ENCODE measurements at regions not wholly inside any gene's neighbourhood (a gene's known extent, or its start where the extent isn't known, plus 50 kb on each side); places are given as distances from the start of the nearest gene placed in this dataset.

DNA sequence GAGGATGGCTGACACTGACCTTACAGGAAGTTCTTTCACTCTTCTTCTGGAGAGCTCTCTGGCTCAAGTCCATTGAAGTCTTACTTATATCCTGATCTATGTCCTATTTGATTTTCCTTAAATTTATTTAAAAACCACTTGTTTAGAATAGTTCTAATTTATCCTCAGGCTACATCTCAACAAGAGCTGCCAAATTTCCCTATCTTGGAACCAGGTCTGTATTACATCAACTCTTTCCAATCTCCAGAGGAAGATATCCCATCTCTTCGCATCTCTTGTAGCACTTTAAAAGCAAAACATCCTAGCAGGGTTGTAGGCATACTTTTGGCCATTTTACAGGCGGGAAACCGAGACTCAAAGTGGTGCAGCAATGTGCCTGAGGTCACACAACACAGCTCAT, 290.5 kb upstream of the TEX13C start:
- H3K4me1 Mint-ChIP-seq = 0 out of 4 replicates have a peak, but pooled peaks cover 0 to 5% of the 10 kb centered on the region in 2 experiments
- no peaks in the 10 kb centered on the region for H3K36me3 Mint-ChIP-seq (ENCODE audit: insufficient read depth in 1 of 3, low read depth in 3 of 3)
- Histone ChIP-seq H2AK5ac (ENCODE audit: insufficient read length, low read length) (no peak overlapping the region), H2BK12ac (ENCODE audit: insufficient read length, low read depth, low read length) (no peak overlapping the region), H3K14ac (ENCODE audit: insufficient read depth, low read length) (no peak overlapping the region), H4K91ac (ENCODE audit: insufficient read length, low read depth, low read length) (no peak overlapping the region), H3K56ac (ENCODE audit: insufficient read length, low read depth, low read length) (no peak overlapping the region), H3K27ac (ENCODE audit: insufficient read length, low read depth, low read length) (no peak overlapping the region), H2BK15ac (ENCODE audit: low read depth, low read length) (no peak overlapping the region), H3K23me2 (ENCODE audit: insufficient read length, low read depth, low read length, poor library complexity, severe bottlenecking) (no peaks in the 10 kb centered on the region), H3K4me2 (ENCODE audit: insufficient read depth, insufficient read length, low read length) (no peak overlapping the region), H3K79me1 (ENCODE audit: insufficient read depth, low read depth, low read length, poor library complexity, severe bottlenecking) (no peaks in the 10 kb centered on the region), H4K8ac (replicated peaks; ENCODE audit: insufficient read length, low read depth, low read length) (no peak overlapping the region), H3K4ac (ENCODE audit: low read depth, low read length) (no peak overlapping the region), H3K18ac (ENCODE audit: insufficient read length, low read depth, low read length) (no peak overlapping the region), H4K20me1 (ENCODE audit: control insufficient read depth, insufficient read depth, insufficient read length) (no peaks in the 10 kb centered on the region), H2BK20ac (ENCODE audit: low read depth, low read length, poor library complexity, severe bottlenecking) (no peak overlapping the region), H3K79me2 (ENCODE audit: insufficient read depth, low read length) (no peaks in the 10 kb centered on the region), H3T11ph (ENCODE audit: low read length) (no peak overlapping the region), H3K9ac (ENCODE audit: extremely low read depth, insufficient read length, low read length) (no peak overlapping the region), H3K4me1 (ENCODE audit: insufficient read depth, low read length) (no peaks in the 10 kb centered on the region), H3K9me3 (ENCODE audit: control insufficient read depth, low read depth, low read length) (no peaks in the 10 kb centered on the region), H3K27me3 (ENCODE audit: insufficient read depth, low read length) (no peaks in the 10 kb centered on the region), H3K23ac (ENCODE audit: insufficient read length, low read depth, low read length) (no peak overlapping the region), H4K5ac (ENCODE audit: insufficient read length, low read depth, low read length) (no peak overlapping the region), H2BK5ac (ENCODE audit: insufficient read length, low read length) (no peak overlapping the region), H2AFZ (ENCODE audit: low read length) (no peak overlapping the region), H2BK120ac (ENCODE audit: low read depth, low read length, poor library complexity, severe bottlenecking) (no peak overlapping the region)
- H3K9me3 Mint-ChIP-seq = peaks cover 0 to 3% of the 10 kb centered on the region in 2 experiments; a peak in 2 of 5 replicates
- no peaks in the 10 kb centered on the region for H3K27me3 Mint-ChIP-seq (ENCODE audit: low read depth)
- H3K27ac Mint-ChIP-seq = no peak overlapping the region
- DNase-seq = no peak
- H3K4me3 Mint-ChIP-seq = no peak overlapping the region
- no peak for TF ChIP-seq CTCF (conservative IDR thresholded peaks at IDR 0.05)
- WGBS (ENCODE audit: extremely low coverage, insufficient read length, low lambda C conversion rate) = no CpG with 5 or more reads among the region's 3 CpGs
